CD14-positive monocyte (primary cell): ENCODE measurements at regions not wholly inside any gene's neighbourhood (a gene's known extent, or its start where the extent isn't known, plus 50 kb on each side); places are given as distances from the start of the nearest gene placed in this dataset.

Source experiments
- DNase-seq, 3 donors: peaks; one replicate each; pipeline ENCODE4 v3.0.0-alpha.2; 2011 to 2022
- H2AFZ ChIP-seq: 2 replicates; pipeline ENCODE4 v1.6.0; 2012; ENCODE audit warnings: mild to moderate bottlenecking, low read depth, low read length, inconsistent platforms; ENCODE audit not compliant: insufficient read depth, poor library complexity, severe bottlenecking
- H3K27ac ChIP-seq, 2 donors: 1 replicate in 1 of 2; 2 replicates in 1 of 2; pipeline ENCODE4 v1.5.1; 2012 to 2013; ENCODE audit warnings: low read length in 2 of 2, control low read depth in 1 of 2, inconsistent platforms in 1 of 2, low read depth in 1 of 2, mild to moderate bottlenecking in 1 of 2
- H3K27me3 ChIP-seq, 2 donors: one replicate each; pipeline versions ENCODE4 v1.6.0 to v1.6.1; 2011 to 2013; ENCODE audit warnings: low read length in 2 of 2; ENCODE audit not compliant: control insufficient read depth in 2 of 2, insufficient read depth in 2 of 2
- H3K36me3 ChIP-seq, 2 donors: replicated peaks in 1 of 2; 1 replicate in 1 of 2; 2 replicates in 1 of 2; pipeline versions ENCODE4 v1.5.1 to v1.6.1; 2012 to 2013; ENCODE audit warnings: low read length in 2 of 2, control low read depth in 1 of 2, inconsistent platforms in 1 of 2, mild to moderate bottlenecking in 1 of 2; ENCODE audit not compliant: insufficient read depth in 2 of 2, control insufficient read depth in 1 of 2
- H3K4me1 ChIP-seq, 2 donors: 1 replicate in 1 of 2; 2 replicates in 1 of 2; pipeline versions ENCODE4 v1.5.1 to v1.6.1; 2012 to 2013; ENCODE audit warnings: low read length in 2 of 2, control low read depth in 1 of 2, inconsistent platforms in 1 of 2, mild to moderate bottlenecking in 1 of 2, moderate library complexity in 1 of 2; ENCODE audit not compliant: insufficient read depth in 2 of 2, control insufficient read depth in 1 of 2
- H3K4me2 ChIP-seq: replicated peaks from 2 replicates; pipeline ENCODE3; 2012; ENCODE audit warnings: low read length, moderate library complexity, mild to moderate bottlenecking; ENCODE audit not compliant: poor library complexity, severe bottlenecking; ENCODE audit errors: extremely low read depth
- H3K4me3 ChIP-seq, 3 experiments: fragments of 200-600 bp in 1 of 3; sonication (generic) in 1 of 3; replicated peaks in 1 of 3; 1 replicate in 2 of 3; 2 replicates in 1 of 3; pipeline ENCODE4 v1.5.1; 2011 to 2013; ENCODE audit warnings: low read length in 3 of 3, mild to moderate bottlenecking in 3 of 3, control low read depth in 2 of 3, low read depth in 2 of 3, inconsistent platforms in 1 of 3, moderate library complexity in 1 of 3
- H3K79me2 ChIP-seq: 2 replicates; pipeline ENCODE4 v1.6.0; 2012; ENCODE audit warnings: mild to moderate bottlenecking, control low read depth, inconsistent platforms, low read length, moderate library complexity; ENCODE audit not compliant: insufficient read depth
- H3K9ac ChIP-seq: 2 replicates; pipeline ENCODE4 v1.6.0; 2017; ENCODE audit warnings: low read length, mild to moderate bottlenecking; ENCODE audit not compliant: insufficient read depth, poor library complexity, severe bottlenecking
- H3K9me3 ChIP-seq, 2 donors: replicated peaks in 1 of 2; 1 replicate in 1 of 2; 2 replicates in 1 of 2; pipeline versions ENCODE4 v1.5.1 to v1.6.1; 2012 to 2013; ENCODE audit warnings: low read length in 2 of 2, control low read depth in 1 of 2; ENCODE audit not compliant: control insufficient read depth in 1 of 2, insufficient read depth in 1 of 2
- H4K20me1 ChIP-seq: 2 replicates; pipeline ENCODE4 v1.6.0; 2012; ENCODE audit warnings: mild to moderate bottlenecking, low read length, control low read depth, moderate library complexity; ENCODE audit not compliant: insufficient read depth
- H3K27ac Mint-ChIP-seq, 7 donors: one replicate each; pipeline ENCODE4 v1.8.0; 2020; ENCODE audit warnings: mild to moderate bottlenecking in 7 of 7, mixed read lengths in 7 of 7, moderate library complexity in 6 of 7, inconsistent platforms in 2 of 7
- H3K27me3 Mint-ChIP-seq, 3 donors: one replicate each; pipeline ENCODE4 v1.8.0; 2021 to 2022; ENCODE audit warnings: low read depth in 3 of 3, mild to moderate bottlenecking in 3 of 3, mixed read lengths in 3 of 3, moderate library complexity in 3 of 3, inconsistent platforms in 1 of 3
- H3K36me3 Mint-ChIP-seq, 2 donors: one replicate each; pipeline ENCODE4 v1.8.0; 2020; ENCODE audit warnings: mixed read lengths in 2 of 2, inconsistent platforms in 1 of 2, mild to moderate bottlenecking in 1 of 2
- H3K4me1 Mint-ChIP-seq: one replicate; pipeline ENCODE4 v1.8.0; 2020; ENCODE audit warnings: mild to moderate bottlenecking, mixed read lengths
- H3K4me3 Mint-ChIP-seq, 2 donors: one replicate each; pipeline ENCODE4 v1.8.0; 2020; ENCODE audit warnings: mild to moderate bottlenecking in 2 of 2, mixed read lengths in 2 of 2, moderate library complexity in 1 of 2
- H3K9me3 Mint-ChIP-seq, 7 donors: one replicate each; pipeline ENCODE4 v1.8.0; 2020 to 2022; ENCODE audit warnings: mixed read lengths in 7 of 7, mild to moderate bottlenecking in 6 of 7, moderate library complexity in 6 of 7, inconsistent platforms in 2 of 7
- CTCF ChIP-seq: fragments of 200-600 bp; IDR thresholded peaks from one replicate; pipeline ENCODE4 v1.8.0; 2022; ENCODE audit warnings: antibody characterized with exemption, mild to moderate bottlenecking
- WGBS: methylation state at CpG from one replicate; pipeline ENCODE4 v1.1.5; 2013; ENCODE audit warnings: missing lambda C conversion rate; ENCODE audit not compliant: insufficient coverage; 5-methylcytosine and 5-hydroxymethylcytosine counted together
- intact Hi-C, 2 donors: fragments of 100-400 bp; cut with micrococcal nuclease; formaldehyde crosslinking; loops; one replicate each; pipeline versions ENCODE4 v1.15.0 to v1.15.1; 2023

- peaks cover 10 to 13% of the 10 kb centered on the region in 2 donors for H3K36me3 Mint-ChIP-seq
- peaks cover 17 to 27% of the 10 kb centered on the region in 2 donors for H3K4me1 ChIP-seq
- peaks cover 55% of the 10 kb centered on the region for H3K4me1 Mint-ChIP-seq
- H3K27ac Mint-ChIP-seq, result peak overlapping the region in 1 of 7 donors; percentile 2
- no peak for TF ChIP-seq CTCF
- H3K27me3 ChIP-seq, result no peaks in the 10 kb centered on the region
- no CpG with 5 or more reads among the region's 2 CpGs for WGBS
- peak overlapping the region in 1 of 2 donors; percentile 62 for H3K27ac ChIP-seq
- no peak overlapping the region for H2AFZ ChIP-seq
- no peak overlapping the region for H3K4me3 Mint-ChIP-seq
- intact Hi-C loops, result no loop called here
- peak; percentile 32 to 59 (median 37) for DNase-seq
- H3K27me3 Mint-ChIP-seq, result peaks cover 0 to 2% (median 0%) of the 10 kb centered on the region in 3 donors
- no peaks in the 10 kb centered on the region for H3K36me3 ChIP-seq
- H3K9me3 ChIP-seq, result no peaks in the 10 kb centered on the region
- no peak overlapping the region for H3K9ac ChIP-seq
- H4K20me1 ChIP-seq, result peaks cover 79% of the 10 kb centered on the region
- H3K4me2 ChIP-seq, result no peak overlapping the region
- H3K4me3 ChIP-seq, result no peak overlapping the region
- H3K9me3 Mint-ChIP-seq, result peaks cover 0 to 5% (median 2%) of the 10 kb centered on the region in 7 donors
- H3K79me2 ChIP-seq, result peaks cover 100% of the 10 kb centered on the region
These were observed 193.5 kb upstream of the HDAC9 start for GRCh38 chr7:18302097-18302496.

DNA sequence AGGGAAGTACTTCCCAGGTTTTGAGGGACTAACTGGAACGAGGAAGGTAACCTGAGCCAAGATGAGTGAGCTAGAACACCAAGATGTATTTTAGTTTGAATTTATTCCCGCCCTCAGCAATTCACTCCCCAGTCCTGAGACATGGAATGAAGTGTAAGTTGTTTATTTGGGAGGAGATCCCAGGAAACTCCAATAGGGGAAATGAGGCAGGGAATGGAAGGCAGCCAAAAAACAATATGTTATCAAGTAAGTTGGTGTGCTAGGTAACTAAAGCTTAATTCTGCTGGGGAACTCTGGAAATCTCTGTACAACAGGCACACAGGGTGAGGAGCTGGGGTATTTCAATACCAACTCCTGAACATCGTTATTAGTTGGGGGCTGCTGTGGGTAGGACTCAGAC, 189.7 kb upstream of the HDAC9 start:
- H2AFZ ChIP-seq, result no peak overlapping the region
- DNase-seq, result no peak
- no CpG with 5 or more reads among the region's 3 CpGs for WGBS
- H3K27me3 ChIP-seq, result no peaks in the 10 kb centered on the region
- Mint-ChIP-seq H3K9me3 (peaks cover 0 to 5% (median 2%) of the 10 kb centered on the region in 7 donors), H3K27ac (peak overlapping the region in 2 of 7 donors; percentile 8 to 38), H3K27me3 (peaks cover 0 to 2% (median 0%) of the 10 kb centered on the region in 3 donors), H3K4me1 (peaks cover 48% of the 10 kb centered on the region), H3K4me3 (no peak overlapping the region), H3K36me3 (peaks cover 4 to 6% of the 10 kb centered on the region in 2 donors)
- no peaks in the 10 kb centered on the region for H3K36me3 ChIP-seq
- no peak overlapping the region for H3K9ac ChIP-seq
- H3K9me3 ChIP-seq, result no peaks in the 10 kb centered on the region
- no peak overlapping the region for H3K27ac ChIP-seq
- no peak overlapping the region for H3K4me3 ChIP-seq
- intact Hi-C loops, result no loop called here
- H3K79me2 ChIP-seq, result peaks cover 100% of the 10 kb centered on the region
- no peak for TF ChIP-seq CTCF
- no peak overlapping the region for H3K4me2 ChIP-seq
- H3K4me1 ChIP-seq, result peaks cover 27 to 37% of the 10 kb centered on the region in 2 donors
- H4K20me1 ChIP-seq, result peaks cover 93% of the 10 kb centered on the region
